Neural cell (in vitro differentiated cells): ENCODE measurements at regions not wholly inside any gene's neighbourhood (a gene's known extent, or its start where the extent isn't known, plus 50 kb on each side); places are given as distances from the start of the nearest gene placed in this dataset.

Experiments used
- H2AFZ ChIP-seq: fragments of 200-600, 300-800 bp; sonication (generic), shearing (Covaris generic); 2 replicates; pipeline ENCODE4 v1.6.0; 2014; ENCODE audit warnings: low read depth, mild to moderate bottlenecking, antibody characterized with exemption, low read length, moderate library complexity
- H3F3A ChIP-seq: fragments of 200-600 bp; shearing (Covaris generic); 2 replicates; pipeline ENCODE4 v1.6.1; 2016; ENCODE audit warnings: mild to moderate bottlenecking, moderate library complexity, mixed read lengths, antibody characterized with exemption, low read length; ENCODE audit not compliant: insufficient read depth, poor library complexity, severe bottlenecking
- H3K27ac ChIP-seq: fragments of 200-600, 300-800 bp; sonication (generic), shearing (Covaris generic); 2 replicates; pipeline ENCODE4 v1.5.1; 2014; ENCODE audit warnings: mild to moderate bottlenecking, low read length, moderate library complexity
- H3K27me3 ChIP-seq: fragments of 300-800, 200-600 bp; sonication (generic), shearing (Covaris generic); 2 replicates; pipeline ENCODE4 v1.6.0; 2014; ENCODE audit warnings: mild to moderate bottlenecking, low read depth, low read length, moderate library complexity; ENCODE audit not compliant: insufficient read depth
- H3K36me3 ChIP-seq: fragments of 300-800, 200-600 bp; sonication (generic), shearing (Covaris generic); 2 replicates; pipeline ENCODE4 v1.5.1; 2014; ENCODE audit warnings: mild to moderate bottlenecking, antibody characterized with exemption, low read length, moderate library complexity; ENCODE audit not compliant: insufficient read depth
- H3K4me2 ChIP-seq: fragments of 300-800, 200-600 bp; sonication (generic), shearing (Covaris generic); 2 replicates; pipeline ENCODE4 v1.6.0; 2014; ENCODE audit warnings: mild to moderate bottlenecking, low read length
- H3K4me3 ChIP-seq: fragments of 300-800, 200-600 bp; sonication (generic), shearing (Covaris generic); 2 replicates; pipeline ENCODE4 v1.5.1; 2014; ENCODE audit warnings: mild to moderate bottlenecking, low read length, moderate library complexity
- H3K79me2 ChIP-seq: fragments of 200-600 bp; shearing (Covaris generic); replicated peaks from 2 replicates; pipeline ENCODE4 v1.6.0; 2014; ENCODE audit warnings: mild to moderate bottlenecking, low read length, moderate library complexity; ENCODE audit not compliant: insufficient read depth
- H3K9ac ChIP-seq: fragments of 300-800, 200-600 bp; sonication (generic), shearing (Covaris generic); 2 replicates; pipeline ENCODE4 v1.6.1; 2016; ENCODE audit warnings: mild to moderate bottlenecking, low read length, mixed read lengths
- H3K9me2 ChIP-seq: fragments of 200-600 bp; shearing (Covaris generic); 2 replicates; pipeline ENCODE4 v1.6.1; 2016; ENCODE audit warnings: mild to moderate bottlenecking, low read length, mixed read lengths; ENCODE audit not compliant: insufficient read depth
- H3K9me3 ChIP-seq: fragments of 200-600, 300-800 bp; sonication (generic), shearing (Covaris generic); 2 replicates; pipeline ENCODE4 v1.6.1; 2016; ENCODE audit warnings: mild to moderate bottlenecking, mixed run types, low read length, moderate library complexity, mixed read lengths
- H4K20me1 ChIP-seq: fragments of 200-600 bp; shearing (Covaris generic); 2 replicates; pipeline ENCODE4 v1.6.1; 2016; ENCODE audit warnings: mild to moderate bottlenecking, mixed run types; ENCODE audit not compliant: insufficient read depth
- CTCF ChIP-seq: fragments of 450-650 bp; IDR thresholded peaks from 2 replicates; pipeline ENCODE4 v1.5.1; 2014; ENCODE audit warnings: antibody characterized with exemption, mild to moderate bottlenecking, moderate library complexity; ENCODE audit not compliant: poor library complexity, severe bottlenecking
- EP300 ChIP-seq: fragments of 450-650 bp; conservative IDR thresholded peaks from 2 replicates; pipeline ENCODE4 v1.6.1; 2014; ENCODE audit warnings: antibody characterized with exemption, mild to moderate bottlenecking, moderate library complexity; ENCODE audit not compliant: poor library complexity, severe bottlenecking
- EZH2 ChIP-seq: fragments of 200-600, 300-800 bp; shearing (Covaris generic), sonication (generic); IDR thresholded peaks from 2 replicates; pipeline ENCODE4 v1.6.1; 2014; ENCODE audit warnings: antibody characterized with exemption, low read length, borderline replicate concordance, mild to moderate bottlenecking; ENCODE audit not compliant: insufficient read depth, poor library complexity, severe bottlenecking
- MXI1 ChIP-seq: fragments of 450-650 bp; conservative IDR thresholded peaks from 2 replicates; pipeline ENCODE4 v1.6.1; 2014; ENCODE audit warnings: antibody characterized with exemption, mild to moderate bottlenecking; ENCODE audit not compliant: poor library complexity, severe bottlenecking
- POLR2AphosphoS5 ChIP-seq: IDR thresholded peaks from 2 replicates; pipeline ENCODE4 v1.6.1; 2012
- RAD21 ChIP-seq: fragments of 450-650 bp; conservative IDR thresholded peaks from 2 replicates; pipeline ENCODE4 v1.6.1; 2014; ENCODE audit warnings: antibody characterized with exemption, mild to moderate bottlenecking, moderate library complexity
- REST ChIP-seq: IDR thresholded peaks from 2 replicates; pipeline ENCODE4 v1.6.1; 2012; ENCODE audit warnings: borderline replicate concordance
- SMC3 ChIP-seq: fragments of 450-650 bp; conservative IDR thresholded peaks from 2 replicates; pipeline ENCODE4 v1.6.1; 2014; ENCODE audit warnings: antibody characterized with exemption, mild to moderate bottlenecking, moderate library complexity; ENCODE audit not compliant: poor library complexity
- TAF1 ChIP-seq: IDR thresholded peaks from 2 replicates; pipeline ENCODE4 v1.6.1; 2012; ENCODE audit warnings: low read depth

- Histone ChIP-seq H3K9me2 (no peaks in the 10 kb centered on the region), H3K9me3 (no peaks in the 10 kb centered on the region), H2AFZ (no peak overlapping the region), H4K20me1 (no peaks in the 10 kb centered on the region), H3K27me3 (no peaks in the 10 kb centered on the region), H3K79me2 (no peaks in the 10 kb centered on the region), H3K4me2 (no peak overlapping the region), H3K4me3 (no peak overlapping the region), H3K9ac (no peak overlapping the region), H3F3A (no peaks in the 10 kb centered on the region), H3K27ac (no peak overlapping the region), H3K36me3 (no peaks in the 10 kb centered on the region)
- no peak for TF ChIP-seq CTCF
- TF ChIP-seq MXI1: no peak
- no peak for TF ChIP-seq POLR2AphosphoS5
- TF ChIP-seq TAF1: no peak
- no peak for TF ChIP-seq RAD21
- TF ChIP-seq REST: no peak
- no peak for TF ChIP-seq EZH2
- no peak for TF ChIP-seq EP300
- TF ChIP-seq SMC3: no peak
Measured at GRCh38 chr10:3268025-3268424, 95.4 kb upstream of the PITRM1 start.

GRCh38 chr10:3265088-3265487 is 92.5 kb upstream of the PITRM1 start:
- Histone ChIP-seq H3K9me2 (no peaks in the 10 kb centered on the region), H3K79me2 (no peaks in the 10 kb centered on the region), H3K27me3 (no peaks in the 10 kb centered on the region), H3K4me2 (no peak overlapping the region), H4K20me1 (no peaks in the 10 kb centered on the region), H3K9me3 (no peaks in the 10 kb centered on the region), H3K36me3 (no peaks in the 10 kb centered on the region), H2AFZ (no peak overlapping the region), H3K27ac (no peak overlapping the region), H3K4me3 (no peak overlapping the region), H3F3A (no peaks in the 10 kb centered on the region), H3K9ac (no peak overlapping the region)
- TF ChIP-seq MXI1 (no peak), TAF1 (no peak), POLR2AphosphoS5 (no peak), CTCF (no peak), REST (no peak), EP300 (no peak), SMC3 (no peak), EZH2 (no peak), RAD21 (no peak)
